ENCODE measurements at regions not wholly inside any gene's neighbourhood (a gene's known extent, or its start where the extent isn't known, plus 50 kb on each side); places are given as distances from the start of the nearest gene placed in this dataset.

DNA sequence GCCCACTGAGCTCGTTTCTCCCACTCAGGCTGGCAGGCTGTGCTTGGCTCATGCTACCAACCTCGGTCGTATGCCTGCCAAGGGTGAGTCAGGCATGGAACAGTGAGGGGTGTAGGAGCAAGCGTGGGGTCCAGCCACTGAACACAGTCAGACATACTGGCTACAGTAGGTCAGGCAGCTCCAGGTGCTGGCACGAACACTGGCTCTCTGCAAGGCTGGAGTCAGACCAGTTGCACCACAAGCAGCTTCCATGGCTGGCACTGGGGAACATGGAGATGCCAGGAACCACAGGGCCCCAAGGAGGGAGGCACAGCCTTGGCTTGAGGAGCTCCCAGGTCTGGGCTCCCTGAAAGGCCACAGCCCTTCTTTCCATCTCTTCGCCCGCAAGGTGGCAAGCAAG is 410.7 kb upstream of the KIRREL3 start:
- no peak overlapping the region for H3K9ac ChIP-seq (ENCODE audit: low read length in 5 of 5)
- H3K9me3 ChIP-seq (ENCODE audit: control insufficient read depth in 5 of 5, low read length in 5 of 5): peaks cover 0 to 15% (median 6%) of the 10 kb centered on the region in 5 donors
- no peaks in the 10 kb centered on the region for H3K36me3 ChIP-seq (ENCODE audit: control insufficient read depth in 5 of 5, insufficient read depth in 5 of 5, low read length in 5 of 5)
- no peaks in the 10 kb centered on the region for H3K27me3 ChIP-seq (ENCODE audit: control insufficient read depth in 5 of 5, insufficient read depth in 4 of 5, low read length in 5 of 5)
- no peaks in the 10 kb centered on the region for H3K4me1 ChIP-seq (ENCODE audit: control insufficient read depth in 5 of 5, insufficient read depth in 5 of 5, low read length in 5 of 5)
- no peak overlapping the region for H3K27ac ChIP-seq (ENCODE audit: low read depth, low read length)
- H3K4me3 ChIP-seq (ENCODE audit: low read depth in 1 of 5, low read length in 5 of 5): no peak overlapping the region

- no peak overlapping the region for H3K4me3 ChIP-seq (ENCODE audit: low read depth in 1 of 5, low read length in 5 of 5)
- H3K27ac ChIP-seq (ENCODE audit: low read depth, low read length): no peak overlapping the region
- no peak overlapping the region for H3K9ac ChIP-seq (ENCODE audit: low read length in 5 of 5)
- H3K9me3 ChIP-seq (ENCODE audit: control insufficient read depth in 5 of 5, low read length in 5 of 5): peaks cover 0 to 3% (median 0%) of the 10 kb centered on the region in 5 donors
- H3K4me1 ChIP-seq (ENCODE audit: control insufficient read depth in 5 of 5, insufficient read depth in 5 of 5, low read length in 5 of 5): no peaks in the 10 kb centered on the region
- no peaks in the 10 kb centered on the region for H3K27me3 ChIP-seq (ENCODE audit: control insufficient read depth in 5 of 5, insufficient read depth in 4 of 5, low read length in 5 of 5)
- H3K36me3 ChIP-seq (ENCODE audit: control insufficient read depth in 5 of 5, insufficient read depth in 5 of 5, low read length in 5 of 5): no peaks in the 10 kb centered on the region
These were observed 394.5 kb upstream of the KIRREL3 start for GRCh38 chr11:127395034-127395433.

- H3K4me1 ChIP-seq (ENCODE audit: control insufficient read depth in 5 of 5, insufficient read depth in 5 of 5, low read length in 5 of 5): no peaks in the 10 kb centered on the region
- no peak overlapping the region for H3K4me3 ChIP-seq (ENCODE audit: low read depth in 1 of 5, low read length in 5 of 5)
- no peak overlapping the region for H3K9ac ChIP-seq (ENCODE audit: low read length in 5 of 5)
- no peaks in the 10 kb centered on the region for H3K27me3 ChIP-seq (ENCODE audit: control insufficient read depth in 5 of 5, insufficient read depth in 4 of 5, low read length in 5 of 5)
- no peak overlapping the region for H3K27ac ChIP-seq (ENCODE audit: low read depth, low read length)
- H3K9me3 ChIP-seq (ENCODE audit: control insufficient read depth in 5 of 5, low read length in 5 of 5): peaks cover 0 to 3% (median 0%) of the 10 kb centered on the region in 5 donors
- no peaks in the 10 kb centered on the region for H3K36me3 ChIP-seq (ENCODE audit: control insufficient read depth in 5 of 5, insufficient read depth in 5 of 5, low read length in 5 of 5)
These were observed 393.0 kb upstream of the KIRREL3 start for GRCh38 chr11:127393460-127393997.

GRCh38 chr11:127392575-127392974 is 392.0 kb upstream of the KIRREL3 start:
- no peak overlapping the region for H3K4me3 ChIP-seq (ENCODE audit: low read depth in 1 of 5, low read length in 5 of 5)
- H3K9me3 ChIP-seq (ENCODE audit: control insufficient read depth in 5 of 5, low read length in 5 of 5): peaks cover 0 to 3% (median 0%) of the 10 kb centered on the region in 5 donors
- H3K4me1 ChIP-seq (ENCODE audit: control insufficient read depth in 5 of 5, insufficient read depth in 5 of 5, low read length in 5 of 5): no peaks in the 10 kb centered on the region
- no peak overlapping the region for H3K9ac ChIP-seq (ENCODE audit: low read length in 5 of 5)
- no peaks in the 10 kb centered on the region for H3K36me3 ChIP-seq (ENCODE audit: control insufficient read depth in 5 of 5, insufficient read depth in 5 of 5, low read length in 5 of 5)
- no peaks in the 10 kb centered on the region for H3K27me3 ChIP-seq (ENCODE audit: control insufficient read depth in 5 of 5, insufficient read depth in 4 of 5, low read length in 5 of 5)
- no peak overlapping the region for H3K27ac ChIP-seq (ENCODE audit: low read depth, low read length)

- no peak overlapping the region for H3K9ac ChIP-seq (ENCODE audit: low read length in 5 of 5)
- H3K27ac ChIP-seq (ENCODE audit: low read depth, low read length): no peak overlapping the region
- H3K4me1 ChIP-seq (ENCODE audit: control insufficient read depth in 5 of 5, insufficient read depth in 5 of 5, low read length in 5 of 5): no peaks in the 10 kb centered on the region
- H3K9me3 ChIP-seq (ENCODE audit: control insufficient read depth in 5 of 5, low read length in 5 of 5): no peaks in the 10 kb centered on the region
- H3K4me3 ChIP-seq (ENCODE audit: low read depth in 1 of 5, low read length in 5 of 5): no peak overlapping the region
- no peaks in the 10 kb centered on the region for H3K36me3 ChIP-seq (ENCODE audit: control insufficient read depth in 5 of 5, insufficient read depth in 5 of 5, low read length in 5 of 5)
- H3K27me3 ChIP-seq (ENCODE audit: control insufficient read depth in 5 of 5, insufficient read depth in 4 of 5, low read length in 5 of 5): no peaks in the 10 kb centered on the region
These were observed 389.9 kb upstream of the KIRREL3 start for GRCh38 chr11:127390465-127390864.

DNA sequence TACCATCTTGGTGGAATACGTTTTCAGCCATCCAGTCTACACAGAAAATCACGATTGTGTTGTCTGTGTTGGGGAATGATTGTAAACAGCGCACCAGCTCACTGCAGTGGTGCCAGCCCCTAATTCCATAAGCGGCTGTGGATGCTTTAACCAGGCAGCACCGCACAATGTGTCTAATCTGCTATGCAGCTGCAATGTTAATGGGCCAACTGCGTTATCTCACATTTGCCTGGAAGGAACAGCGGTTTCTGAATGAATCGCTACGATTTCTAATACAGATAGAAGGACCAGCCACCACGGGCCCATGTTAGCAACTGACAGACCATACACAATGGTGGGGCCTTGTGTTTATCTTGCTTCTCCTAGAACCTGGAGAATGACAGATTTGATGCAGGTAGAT is 384.5 kb upstream of the KIRREL3 start:
- Histone ChIP-seq H3K27ac (ENCODE audit: low read depth, low read length) (no peak overlapping the region), H3K4me3 (ENCODE audit: low read depth in 1 of 5, low read length in 5 of 5) (no peak overlapping the region), H3K36me3 (ENCODE audit: control insufficient read depth in 5 of 5, insufficient read depth in 5 of 5, low read length in 5 of 5) (no peaks in the 10 kb centered on the region), H3K9ac (ENCODE audit: low read length in 5 of 5) (no peak overlapping the region), H3K27me3 (ENCODE audit: control insufficient read depth in 5 of 5, insufficient read depth in 4 of 5, low read length in 5 of 5) (no peaks in the 10 kb centered on the region), H3K4me1 (ENCODE audit: control insufficient read depth in 5 of 5, insufficient read depth in 5 of 5, low read length in 5 of 5) (no peaks in the 10 kb centered on the region), H3K9me3 (ENCODE audit: control insufficient read depth in 5 of 5, low read length in 5 of 5) (no peaks in the 10 kb centered on the region)

DNA sequence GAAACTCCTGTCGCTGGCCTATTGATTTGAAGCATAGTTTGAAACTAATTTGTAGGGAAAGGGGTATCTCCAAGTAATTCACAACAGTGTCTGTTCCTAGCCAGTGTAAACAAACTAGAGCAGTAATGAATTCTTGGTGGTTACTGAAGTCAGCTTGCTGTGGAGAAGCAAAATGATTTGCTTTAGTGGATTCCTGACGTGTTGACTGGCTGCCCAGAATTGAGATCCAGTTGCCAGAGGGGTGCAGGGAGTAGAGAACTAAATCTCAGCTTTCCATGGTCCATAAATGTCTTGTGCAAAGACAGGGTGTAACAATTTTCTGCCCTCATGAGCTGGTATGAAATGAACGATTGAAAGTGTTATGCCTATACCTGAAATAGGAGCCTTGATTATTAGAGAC is 382.5 kb upstream of the KIRREL3 start:
- H3K4me1 ChIP-seq (ENCODE audit: control insufficient read depth in 5 of 5, insufficient read depth in 5 of 5, low read length in 5 of 5): no peaks in the 10 kb centered on the region
- H3K27ac ChIP-seq (ENCODE audit: low read depth, low read length): no peak overlapping the region
- no peak overlapping the region for H3K9ac ChIP-seq (ENCODE audit: low read length in 5 of 5)
- no peaks in the 10 kb centered on the region for H3K36me3 ChIP-seq (ENCODE audit: control insufficient read depth in 5 of 5, insufficient read depth in 5 of 5, low read length in 5 of 5)
- H3K9me3 ChIP-seq (ENCODE audit: control insufficient read depth in 5 of 5, low read length in 5 of 5): no peaks in the 10 kb centered on the region
- no peak overlapping the region for H3K4me3 ChIP-seq (ENCODE audit: low read depth in 1 of 5, low read length in 5 of 5)
- H3K27me3 ChIP-seq (ENCODE audit: control insufficient read depth in 5 of 5, insufficient read depth in 4 of 5, low read length in 5 of 5): no peaks in the 10 kb centered on the region

DNA sequence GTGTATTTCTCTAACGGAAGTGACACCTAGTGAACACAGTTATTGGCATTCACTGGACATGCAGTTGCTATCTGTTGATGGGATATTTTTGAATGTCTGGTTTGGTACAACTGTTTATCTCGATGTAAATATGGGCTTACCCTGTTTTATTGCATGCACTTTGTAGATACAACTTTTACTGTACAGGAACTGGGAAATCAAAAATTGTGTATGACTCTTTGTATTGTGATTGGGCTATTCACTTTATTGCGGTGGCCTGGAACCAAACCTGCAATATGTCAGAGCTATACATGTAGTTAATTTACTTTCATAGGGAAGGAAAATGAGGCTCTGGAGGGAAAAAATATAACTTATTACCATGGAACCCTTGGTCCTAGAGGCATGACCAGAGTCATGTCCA is 380.7 kb upstream of the KIRREL3 start:
- no peaks in the 10 kb centered on the region for H3K27me3 ChIP-seq (ENCODE audit: control insufficient read depth in 5 of 5, insufficient read depth in 4 of 5, low read length in 5 of 5)
- no peak overlapping the region for H3K9ac ChIP-seq (ENCODE audit: low read length in 5 of 5)
- H3K9me3 ChIP-seq (ENCODE audit: control insufficient read depth in 5 of 5, low read length in 5 of 5): no peaks in the 10 kb centered on the region
- no peaks in the 10 kb centered on the region for H3K36me3 ChIP-seq (ENCODE audit: control insufficient read depth in 5 of 5, insufficient read depth in 5 of 5, low read length in 5 of 5)
- no peaks in the 10 kb centered on the region for H3K4me1 ChIP-seq (ENCODE audit: control insufficient read depth in 5 of 5, insufficient read depth in 5 of 5, low read length in 5 of 5)
- no peak overlapping the region for H3K4me3 ChIP-seq (ENCODE audit: low read depth in 1 of 5, low read length in 5 of 5)
- no peak overlapping the region for H3K27ac ChIP-seq (ENCODE audit: low read depth, low read length)

- H3K36me3 ChIP-seq (ENCODE audit: control insufficient read depth in 5 of 5, insufficient read depth in 5 of 5, low read length in 5 of 5): no peaks in the 10 kb centered on the region
- H3K27me3 ChIP-seq (ENCODE audit: control insufficient read depth in 5 of 5, insufficient read depth in 4 of 5, low read length in 5 of 5): no peaks in the 10 kb centered on the region
- no peak overlapping the region for H3K9ac ChIP-seq (ENCODE audit: low read length in 5 of 5)
- H3K4me3 ChIP-seq (ENCODE audit: low read depth in 1 of 5, low read length in 5 of 5): no peak overlapping the region
- H3K4me1 ChIP-seq (ENCODE audit: control insufficient read depth in 5 of 5, insufficient read depth in 5 of 5, low read length in 5 of 5): no peaks in the 10 kb centered on the region
- H3K9me3 ChIP-seq (ENCODE audit: control insufficient read depth in 5 of 5, low read length in 5 of 5): no peaks in the 10 kb centered on the region
- no peak overlapping the region for H3K27ac ChIP-seq (ENCODE audit: low read depth, low read length)
These were observed 379.1 kb upstream of the KIRREL3 start for GRCh38 chr11:127379686-127380085.

GRCh38 chr11:127376301-127376700 is 375.7 kb upstream of the KIRREL3 start:
- Histone ChIP-seq H3K9ac (ENCODE audit: low read length in 5 of 5) (no peak overlapping the region), H3K36me3 (ENCODE audit: control insufficient read depth in 5 of 5, insufficient read depth in 5 of 5, low read length in 5 of 5) (no peaks in the 10 kb centered on the region), H3K4me3 (ENCODE audit: low read depth in 1 of 5, low read length in 5 of 5) (no peak overlapping the region), H3K27me3 (ENCODE audit: control insufficient read depth in 5 of 5, insufficient read depth in 4 of 5, low read length in 5 of 5) (no peaks in the 10 kb centered on the region), H3K27ac (ENCODE audit: low read depth, low read length) (no peak overlapping the region), H3K4me1 (ENCODE audit: control insufficient read depth in 5 of 5, insufficient read depth in 5 of 5, low read length in 5 of 5) (no peaks in the 10 kb centered on the region), H3K9me3 (ENCODE audit: control insufficient read depth in 5 of 5, low read length in 5 of 5) (no peaks in the 10 kb centered on the region)

DNA sequence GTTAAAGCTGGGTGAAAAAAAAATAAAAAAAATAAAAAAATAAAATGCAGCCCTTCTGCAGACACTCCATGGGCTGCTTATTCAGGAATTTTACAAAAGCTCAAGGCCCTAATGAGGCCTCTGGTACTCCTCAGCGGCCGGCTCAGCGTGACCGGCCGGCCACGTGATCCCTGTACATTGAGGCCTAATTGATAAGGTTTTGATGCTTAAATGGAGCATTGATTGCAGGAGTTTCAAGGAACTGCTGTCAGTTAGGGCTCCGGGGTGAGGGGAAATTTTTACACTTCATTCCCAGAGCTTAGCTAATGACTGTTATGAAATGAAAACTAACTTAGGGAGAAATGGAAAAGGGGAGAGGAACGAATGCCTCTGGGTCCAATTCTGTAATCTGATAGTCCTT is 368.8 kb upstream of the KIRREL3 start:
- H3K27ac ChIP-seq (ENCODE audit: low read depth, low read length): no peak overlapping the region
- H3K36me3 ChIP-seq (ENCODE audit: control insufficient read depth in 5 of 5, insufficient read depth in 5 of 5, low read length in 5 of 5): no peaks in the 10 kb centered on the region
- no peaks in the 10 kb centered on the region for H3K9me3 ChIP-seq (ENCODE audit: control insufficient read depth in 5 of 5, low read length in 5 of 5)
- no peak overlapping the region for H3K4me3 ChIP-seq (ENCODE audit: low read depth in 1 of 5, low read length in 5 of 5)
- no peaks in the 10 kb centered on the region for H3K27me3 ChIP-seq (ENCODE audit: control insufficient read depth in 5 of 5, insufficient read depth in 4 of 5, low read length in 5 of 5)
- H3K9ac ChIP-seq (ENCODE audit: low read length in 5 of 5): no peak overlapping the region
- H3K4me1 ChIP-seq (ENCODE audit: control insufficient read depth in 5 of 5, insufficient read depth in 5 of 5, low read length in 5 of 5): no peaks in the 10 kb centered on the region
